Endodermal cell (in vitro differentiated cells): ENCODE measurements at regions not wholly inside any gene's neighbourhood (a gene's known extent, or its start where the extent isn't known, plus 50 kb on each side); places are given as distances from the start of the nearest gene placed in this dataset.

Source experiments
- DNase-seq: peaks from one replicate; pipeline ENCODE4 v3.0.0-alpha.2; 2017
- H3K27ac ChIP-seq: 2 replicates; pipeline ENCODE4 v1.5.1; 2013; ENCODE audit warnings: mild to moderate bottlenecking, low read depth, low read length, moderate library complexity
- H3K27me3 ChIP-seq: 2 replicates; pipeline ENCODE4 v1.6.1; 2013; ENCODE audit warnings: mild to moderate bottlenecking, low read length, moderate library complexity; ENCODE audit not compliant: insufficient read depth, control insufficient read depth, poor library complexity, severe bottlenecking
- H3K36me3 ChIP-seq: 2 replicates; pipeline ENCODE4 v1.7.0; 2013; ENCODE audit warnings: mild to moderate bottlenecking, low read length, moderate library complexity; ENCODE audit not compliant: control insufficient read depth, insufficient read depth
- H3K4me1 ChIP-seq: one replicate; pipeline ENCODE4 v1.7.0; 2013; ENCODE audit warnings: low read length; ENCODE audit not compliant: control insufficient read depth, insufficient read depth
- H3K4me3 ChIP-seq: 2 replicates; pipeline ENCODE4 v1.5.1; 2013; ENCODE audit warnings: mild to moderate bottlenecking, low read length, moderate library complexity
- H3K9ac ChIP-seq: 2 replicates; pipeline ENCODE4 v1.6.1; 2013; ENCODE audit warnings: mild to moderate bottlenecking, low read length, moderate library complexity; ENCODE audit not compliant: poor library complexity, severe bottlenecking; ENCODE audit errors: extremely low read depth
- H3K9me3 ChIP-seq: 2 replicates; pipeline ENCODE4 v1.6.1; 2013; ENCODE audit warnings: mild to moderate bottlenecking, low read length, moderate library complexity; ENCODE audit not compliant: control insufficient read depth
- H3K27ac Mint-ChIP-seq: 2 replicates; pipeline ENCODE4 v1.8.0; 2020; ENCODE audit warnings: mixed read lengths
- H3K27me3 Mint-ChIP-seq: 2 replicates; pipeline ENCODE4 v1.8.0; 2021; ENCODE audit warnings: mild to moderate bottlenecking, mixed read lengths; ENCODE audit not compliant: insufficient read depth
- H3K36me3 Mint-ChIP-seq: 2 replicates; pipeline ENCODE4 v1.8.0; 2020; ENCODE audit warnings: low read depth, mixed read lengths
- H3K4me1 Mint-ChIP-seq: 2 replicates; pipeline ENCODE4 v1.8.0; 2020; ENCODE audit warnings: mixed read lengths
- H3K4me3 Mint-ChIP-seq: 2 replicates; pipeline ENCODE4 v1.8.0; 2020; ENCODE audit warnings: mild to moderate bottlenecking, moderate library complexity, mixed read lengths
- H3K9me3 Mint-ChIP-seq: 2 replicates; pipeline ENCODE4 v1.8.0; 2020; ENCODE audit warnings: mild to moderate bottlenecking, mixed read lengths
- CTCF ChIP-seq: fragments of 200-600 bp; sonication (generic); conservative IDR thresholded peaks from 2 replicates; pipeline ENCODE4 v1.5.0; 2021; ENCODE audit warnings: antibody characterized with exemption, mild to moderate bottlenecking
- WGBS, 2 experiments: methylation state at CpG; one replicate each; pipeline versions ENCODE4 v1.1.5 to v1.1.7; 2013; ENCODE audit warnings: missing lambda C conversion rate in 2 of 2, mixed read lengths in 1 of 2; ENCODE audit not compliant: insufficient coverage in 1 of 2, insufficient read length in 1 of 2; 5-methylcytosine and 5-hydroxymethylcytosine counted together

DNA sequence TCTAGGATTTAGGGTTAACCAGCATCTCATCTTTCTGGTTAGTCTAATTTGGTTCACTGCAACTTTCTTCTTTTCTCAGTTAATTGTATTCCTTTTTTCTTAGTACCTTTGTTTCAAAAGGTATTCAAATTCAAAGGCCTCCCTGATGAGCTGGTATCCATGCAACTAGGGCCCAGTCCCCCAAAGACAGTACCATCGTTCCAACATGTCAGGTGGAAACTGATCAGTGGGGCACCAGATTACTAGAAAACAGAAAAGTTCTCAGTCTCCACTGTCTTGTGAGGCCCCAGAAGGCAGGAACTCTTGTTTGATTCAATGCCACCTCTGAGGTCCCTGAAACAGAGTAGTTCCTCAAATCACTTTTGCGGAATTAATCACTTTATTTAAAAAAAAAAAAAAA is 303.2 kb upstream of the NBEA start:
- 77 to 90% methylated on average over 2 of the region's 2 CpGs for WGBS, 2 experiments

DNA sequence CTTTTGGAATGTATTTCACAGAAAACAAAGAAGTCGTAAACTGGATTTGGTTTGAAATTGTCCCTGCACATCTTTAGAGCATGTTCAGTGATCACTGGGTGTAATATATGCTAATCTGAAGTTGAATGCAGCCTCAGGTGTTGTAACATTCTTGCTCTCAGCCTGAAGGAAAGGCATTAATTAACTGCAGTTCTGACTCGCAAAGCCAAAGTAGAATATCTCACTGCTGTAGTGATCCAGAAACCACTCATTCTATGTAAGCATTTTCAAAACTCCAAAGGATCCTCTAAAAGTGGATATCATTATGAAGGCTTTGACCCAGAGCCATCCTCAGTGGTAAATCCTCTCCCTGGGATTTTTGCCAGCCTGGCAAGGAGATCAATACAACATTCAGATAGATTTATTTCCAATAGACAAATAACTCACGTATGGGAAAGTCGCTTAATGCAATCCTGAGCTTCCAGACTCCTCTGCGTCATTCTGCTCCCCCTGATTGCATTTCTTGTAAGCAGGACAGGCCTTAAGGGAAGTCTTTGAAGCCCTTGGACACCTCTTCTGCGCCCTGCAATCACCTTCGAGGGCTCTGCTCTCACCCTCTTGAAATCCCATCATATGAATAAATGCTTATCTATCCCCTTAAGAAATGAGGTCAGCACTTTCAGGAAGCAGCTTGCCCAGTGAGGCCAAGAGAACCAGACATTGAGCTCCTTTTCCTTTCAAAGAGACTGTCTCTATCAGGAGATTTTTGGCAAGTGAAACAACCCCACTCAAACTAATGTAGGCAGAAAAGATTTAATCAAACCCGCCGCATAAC is 301.7 kb upstream of the NBEA start:
- H3K4me3 Mint-ChIP-seq, result no peak overlapping the region
- H3K36me3 Mint-ChIP-seq, result no peaks in the 10 kb centered on the region
- Histone ChIP-seq H3K9ac (no peak overlapping the region), H3K4me1 (no peaks in the 10 kb centered on the region), H3K27ac (no peak overlapping the region), H3K36me3 (no peaks in the 10 kb centered on the region), H3K9me3 (peaks cover 15% of the 10 kb centered on the region), H3K4me3 (no peak overlapping the region), H3K27me3 (peaks cover 22% of the 10 kb centered on the region)
- peaks cover 7% of the 10 kb centered on the region for H3K9me3 Mint-ChIP-seq
- WGBS, 2 experiments, result 86 to 94% methylated on average over 7 to 9 of the region's 9 CpGs
- H3K27me3 Mint-ChIP-seq, result peaks cover 2% of the 10 kb centered on the region
- peaks cover 16% of the 10 kb centered on the region for H3K4me1 Mint-ChIP-seq
- DNase-seq, result no peak
- no peak overlapping the region for H3K27ac Mint-ChIP-seq
- no peak for TF ChIP-seq CTCF

More for the DNA sequence above, 303.2 kb upstream of the NBEA start:
- Mint-ChIP-seq H3K4me3 (no peak overlapping the region), H3K27ac (no peak overlapping the region), H3K36me3 (no peaks in the 10 kb centered on the region), H3K4me1 (peaks cover 16% of the 10 kb centered on the region), H3K9me3 (peaks cover 7% of the 10 kb centered on the region), H3K27me3 (peaks cover 2% of the 10 kb centered on the region)
- Histone ChIP-seq H3K4me3 (no peak overlapping the region), H3K27me3 (peaks cover 22% of the 10 kb centered on the region), H3K4me1 (no peaks in the 10 kb centered on the region), H3K36me3 (no peaks in the 10 kb centered on the region), H3K9me3 (peaks cover 11% of the 10 kb centered on the region), H3K27ac (no peak overlapping the region), H3K9ac (no peak overlapping the region)
- no peak for TF ChIP-seq CTCF
- DNase-seq, result no peak

GRCh38 chr13:34640993-34641330 is 301.1 kb upstream of the NBEA start:
- Mint-ChIP-seq H3K27me3 (peaks cover 2% of the 10 kb centered on the region), H3K4me3 (no peak overlapping the region), H3K36me3 (no peaks in the 10 kb centered on the region), H3K27ac (no peak overlapping the region), H3K9me3 (peaks cover 7% of the 10 kb centered on the region), H3K4me1 (peaks cover 20% of the 10 kb centered on the region)
- no peak overlapping the region for H3K27ac ChIP-seq
- H3K9me3 ChIP-seq, result peaks cover 17% of the 10 kb centered on the region
- peaks cover 22% of the 10 kb centered on the region for H3K27me3 ChIP-seq
- H3K4me3 ChIP-seq, result no peak overlapping the region
- TF ChIP-seq CTCF, result no peak
- no peak overlapping the region for H3K9ac ChIP-seq
- no peaks in the 10 kb centered on the region for H3K4me1 ChIP-seq
- DNase-seq, result peak; percentile 44
- 84 to 91% methylated on average over 3 to 4 of the region's 4 CpGs for WGBS, 2 experiments
- no peaks in the 10 kb centered on the region for H3K36me3 ChIP-seq
